Naive thymus-derived CD4-positive, alpha-beta T cell (primary cell): ENCODE measurements at regions not wholly inside any gene's neighbourhood (a gene's known extent, or its start where the extent isn't known, plus 50 kb on each side); places are given as distances from the start of the nearest gene placed in this dataset.

ENCODE experiments used
- ATAC-seq: fragments of 150-1000 bp; cut with Tn5 transposase; 2 replicates; pipeline ENCODE4 v1.10.0; 2021; ENCODE audit warnings: mild to moderate bottlenecking, moderate library complexity
- CTCF ChIA-PET: fragments of 350-600 bp; sonication (Branson Sonifier 250); formaldehyde crosslinking; loops from one replicate; lab custom pipeline; 2021; ENCODE audit warnings: antibody characterized with exemption; lab: Charles Lee
- POLR2A ChIA-PET: fragments of 350-600 bp; sonication (Branson Sonifier 250); formaldehyde crosslinking; loops from one replicate; lab custom pipeline; 2021; ENCODE audit warnings: antibody characterized with exemption, inconsistent platforms; lab: Charles Lee
- DNase-seq, 9 donors: peaks; one replicate each; pipeline versions ENCODE4 v3.0.0 to v3.0.0-alpha.2; 2020 to 2022; ENCODE audit warnings: mixed read lengths in 1 of 9
- H3K27ac ChIP-seq: one replicate; pipeline ENCODE4 v1.7.0; 2013; ENCODE audit warnings: mild to moderate bottlenecking, low read depth, low read length, moderate library complexity
- H3K27me3 ChIP-seq, 2 donors: one replicate each; pipeline ENCODE4 v1.7.0; 2013; ENCODE audit warnings: low read length in 2 of 2, mild to moderate bottlenecking in 2 of 2, moderate library complexity in 2 of 2; ENCODE audit not compliant: control insufficient read depth in 2 of 2, insufficient read depth in 2 of 2
- H3K36me3 ChIP-seq, 3 experiments: 1 replicate in 2 of 3; 2 replicates in 1 of 3; pipeline ENCODE4 v1.7.0; 2013; ENCODE audit warnings: low read length in 3 of 3, mild to moderate bottlenecking in 3 of 3, moderate library complexity in 1 of 3; ENCODE audit not compliant: insufficient read depth in 3 of 3, control insufficient read depth in 2 of 3
- H3K4me1 ChIP-seq, 2 donors: one replicate each; pipeline ENCODE4 v1.7.0; 2013; ENCODE audit warnings: low read length in 2 of 2, mild to moderate bottlenecking in 2 of 2, moderate library complexity in 1 of 2; ENCODE audit not compliant: control insufficient read depth in 2 of 2, insufficient read depth in 2 of 2
- H3K4me3 ChIP-seq: 2 replicates; pipeline ENCODE4 v1.7.0; 2013; ENCODE audit warnings: mild to moderate bottlenecking, low read length
- H3K9me3 ChIP-seq, 3 experiments: 1 replicate in 2 of 3; 2 replicates in 1 of 3; pipeline ENCODE4 v1.7.0; 2013; ENCODE audit warnings: low read length in 3 of 3; ENCODE audit not compliant: control insufficient read depth in 2 of 3
- H3K27ac Mint-ChIP-seq, 9 donors: one replicate each; pipeline ENCODE4 v1.8.0; 2020 to 2022; ENCODE audit warnings: mixed read lengths in 9 of 9, mild to moderate bottlenecking in 8 of 9, moderate library complexity in 5 of 9, inconsistent platforms in 2 of 9
- H3K27me3 Mint-ChIP-seq, 5 donors: one replicate each; pipeline ENCODE4 v1.8.0; 2021 to 2022; ENCODE audit warnings: mixed read lengths in 5 of 5, mild to moderate bottlenecking in 1 of 5
- H3K36me3 Mint-ChIP-seq, 5 donors: one replicate each; pipeline ENCODE4 v1.8.0; 2020 to 2022; ENCODE audit warnings: mixed read lengths in 5 of 5, mild to moderate bottlenecking in 3 of 5, inconsistent platforms in 1 of 5
- H3K4me1 Mint-ChIP-seq, 7 donors: one replicate each; pipeline ENCODE4 v1.8.0; 2020 to 2022; ENCODE audit warnings: mixed read lengths in 7 of 7, mild to moderate bottlenecking in 3 of 7, inconsistent platforms in 1 of 7
- H3K4me3 Mint-ChIP-seq, 10 donors: one replicate each; pipeline ENCODE4 v1.8.0; 2020 to 2022; ENCODE audit warnings: mild to moderate bottlenecking in 10 of 10, mixed read lengths in 10 of 10, moderate library complexity in 6 of 10, inconsistent platforms in 2 of 10
- H3K9me3 Mint-ChIP-seq, 11 donors: one replicate each; pipeline ENCODE4 v1.8.0; 2020 to 2022; ENCODE audit warnings: mixed read lengths in 11 of 11, mild to moderate bottlenecking in 4 of 11, inconsistent platforms in 1 of 11, moderate library complexity in 1 of 11
- intact Hi-C, 2 donors: fragments of 100-400 bp; cut with micrococcal nuclease; formaldehyde crosslinking; loops; one replicate each; pipeline ENCODE4 v1.15.1; 2023

DNA sequence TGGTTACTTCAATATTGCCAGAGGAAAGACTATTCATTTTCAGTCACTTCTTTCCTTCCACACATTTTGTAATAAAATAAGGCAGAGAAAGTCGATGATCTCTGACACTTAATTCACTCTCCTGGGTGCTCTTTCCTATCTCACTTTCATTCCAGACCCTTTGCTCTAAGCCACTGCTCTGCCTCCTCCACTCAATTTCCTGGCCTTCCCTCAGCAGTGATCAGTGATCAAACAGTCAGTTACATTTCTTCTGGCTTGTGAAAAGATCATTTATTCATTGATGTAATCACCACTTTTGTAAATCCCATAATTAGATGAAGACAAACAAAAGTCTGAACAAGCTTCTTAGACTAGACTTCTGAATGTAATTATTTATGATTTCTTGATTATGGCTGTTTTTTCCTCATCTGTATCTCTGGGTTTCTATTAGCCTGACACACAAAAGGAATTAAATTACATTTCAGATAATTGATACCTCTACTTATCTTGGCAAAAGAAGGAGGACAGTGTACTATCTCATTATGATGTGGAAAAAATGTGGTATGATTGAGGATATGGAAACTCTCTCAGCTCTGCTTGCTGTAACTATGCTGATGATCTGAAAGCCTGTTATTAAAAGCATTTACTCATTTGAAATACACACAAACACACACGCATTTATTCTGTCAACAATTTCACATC lies 1102.3 kb downstream of the GRM8 start:
- no peak for DNase-seq
- H3K9me3 ChIP-seq: no peaks in the 10 kb centered on the region
- no peaks in the 10 kb centered on the region for H3K27me3 Mint-ChIP-seq
- H3K4me1 Mint-ChIP-seq: no peaks in the 10 kb centered on the region
- intact Hi-C loops: no loop called here
- no peaks in the 10 kb centered on the region for H3K36me3 Mint-ChIP-seq
- no peaks in the 10 kb centered on the region for H3K27me3 ChIP-seq
- ChIA-PET POLR2A (no interaction called here), CTCF (no interaction called here)
- H3K4me3 ChIP-seq: no peak overlapping the region
- no peak overlapping the region for H3K27ac ChIP-seq
- H3K4me3 Mint-ChIP-seq: no peak overlapping the region
- no peak overlapping the region for H3K27ac Mint-ChIP-seq
- no peaks in the 10 kb centered on the region for H3K36me3 ChIP-seq
- no peak for ATAC-seq
- H3K4me1 ChIP-seq: no peaks in the 10 kb centered on the region
- H3K9me3 Mint-ChIP-seq: peaks cover 0 to 11% (median 1%) of the 10 kb centered on the region in 11 donors

DNA sequence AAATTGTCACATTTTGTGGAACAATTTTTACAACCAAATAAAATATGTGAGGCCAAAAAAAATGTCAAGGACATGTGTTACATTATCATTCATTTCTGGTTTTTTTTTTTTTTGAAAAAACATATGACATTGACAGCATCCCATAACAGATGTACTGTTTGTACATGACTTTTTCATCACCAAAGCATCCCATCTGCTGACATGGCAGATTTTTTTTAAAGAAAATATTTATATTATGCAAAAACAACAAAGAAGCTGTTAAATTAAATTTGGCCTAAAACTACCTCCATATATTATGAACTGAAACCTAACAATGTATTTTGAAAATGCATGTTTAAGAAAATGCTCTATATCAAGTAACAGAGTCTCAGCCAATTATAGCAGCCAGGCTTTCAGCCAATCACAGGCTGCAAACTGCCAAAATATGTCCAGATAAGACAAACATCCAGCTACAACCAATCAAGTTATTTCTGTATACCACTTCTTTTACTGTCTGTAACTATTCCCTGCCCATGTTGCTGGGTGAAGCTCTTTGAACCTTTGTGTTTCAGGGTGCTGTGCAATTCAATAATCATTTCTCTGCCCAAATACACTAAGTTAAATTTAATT lies 1111.8 kb downstream of the GRM8 start:
- no peak overlapping the region for H3K27ac Mint-ChIP-seq

DNA sequence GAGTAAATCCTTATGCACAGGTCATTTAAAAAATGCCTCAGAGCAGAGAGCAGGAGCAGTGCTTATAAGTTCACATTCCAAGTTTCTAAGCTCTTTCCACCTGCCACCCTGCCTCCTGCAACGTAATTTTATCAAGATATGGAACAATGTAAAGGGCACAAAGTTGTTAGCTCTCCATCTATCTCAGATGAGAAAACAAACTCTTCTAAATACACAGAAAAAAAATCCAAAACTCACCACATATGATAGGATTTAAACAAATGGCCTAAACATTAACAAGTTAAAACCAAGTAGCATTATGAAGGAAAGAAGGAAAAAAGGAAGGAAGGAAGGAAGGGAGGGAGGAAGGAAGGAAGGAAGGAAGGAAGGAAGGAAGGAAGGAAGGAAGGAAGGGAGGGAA lies 1132.8 kb downstream of the GRM8 start:
- Histone ChIP-seq H3K36me3 (no peaks in the 10 kb centered on the region), H3K27me3 (no peaks in the 10 kb centered on the region), H3K4me3 (no peak overlapping the region), H3K4me1 (no peaks in the 10 kb centered on the region), H3K9me3 (no peaks in the 10 kb centered on the region), H3K27ac (no peak overlapping the region)
- Mint-ChIP-seq H3K27ac (no peak overlapping the region), H3K4me3 (no peak overlapping the region), H3K4me1 (no peaks in the 10 kb centered on the region), H3K36me3 (no peaks in the 10 kb centered on the region), H3K9me3 (peaks cover 1 to 28% (median 15%) of the 10 kb centered on the region in 11 donors), H3K27me3 (no peaks in the 10 kb centered on the region)
- intact Hi-C loops: no loop called here
- ATAC-seq: no peak
- POLR2A ChIA-PET: no interaction called here
- CTCF ChIA-PET: no interaction called here
- DNase-seq: no peak

More for the DNA sequence above, 1111.8 kb downstream of the GRM8 start:
- no peak overlapping the region for H3K27ac ChIP-seq
- POLR2A ChIA-PET: no interaction called here
- H3K36me3 ChIP-seq: no peaks in the 10 kb centered on the region
- H3K36me3 Mint-ChIP-seq: no peaks in the 10 kb centered on the region
- ATAC-seq: no peak
- no peak overlapping the region for H3K4me3 ChIP-seq
- H3K4me3 Mint-ChIP-seq: no peak overlapping the region
- H3K9me3 ChIP-seq: no peaks in the 10 kb centered on the region
- no peaks in the 10 kb centered on the region for H3K27me3 Mint-ChIP-seq
- H3K9me3 Mint-ChIP-seq: peaks cover 0 to 7% (median 0%) of the 10 kb centered on the region in 11 donors
- no peaks in the 10 kb centered on the region for H3K27me3 ChIP-seq
- DNase-seq: no peak
- no peaks in the 10 kb centered on the region for H3K4me1 Mint-ChIP-seq
- intact Hi-C loops: no loop called here
- CTCF ChIA-PET: no interaction called here
- H3K4me1 ChIP-seq: no peaks in the 10 kb centered on the region

DNA sequence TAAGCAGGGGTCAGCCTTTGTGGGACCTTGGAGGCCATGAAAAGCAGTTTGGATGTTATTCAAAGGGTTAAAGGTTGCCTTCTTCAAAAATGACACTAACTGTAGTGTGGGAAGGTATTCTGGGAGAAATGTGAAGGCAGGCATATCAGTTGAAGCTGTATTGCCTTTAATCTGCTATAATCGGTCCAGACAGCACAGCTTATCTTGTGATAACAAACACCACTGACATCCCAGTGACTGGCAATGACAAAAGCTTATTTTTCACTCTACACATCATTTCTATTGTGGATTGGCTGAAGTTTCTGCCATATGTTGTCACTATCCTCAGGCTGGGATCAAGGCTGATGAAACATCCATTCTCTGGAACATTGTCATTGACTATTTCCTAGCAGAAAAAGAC lies 1149.2 kb downstream of the GRM8 start:
- Mint-ChIP-seq H3K4me1 (peaks cover 0 to under 1% (median 0%) of the 10 kb centered on the region in 7 donors), H3K4me3 (no peak overlapping the region), H3K27me3 (no peaks in the 10 kb centered on the region), H3K36me3 (no peaks in the 10 kb centered on the region), H3K27ac (no peak overlapping the region), H3K9me3 (peaks cover 0 to 32% (median 5%) of the 10 kb centered on the region in 11 donors)
- intact Hi-C loops: no loop called here
- peaks cover 0 to 6% (median 0%) of the 10 kb centered on the region in 3 experiments for H3K9me3 ChIP-seq
- ChIA-PET POLR2A (no interaction called here), CTCF (no interaction called here)
- no peak overlapping the region for H3K4me3 ChIP-seq
- no peaks in the 10 kb centered on the region for H3K36me3 ChIP-seq
- H3K4me1 ChIP-seq: no peaks in the 10 kb centered on the region
- ATAC-seq: no peak
- H3K27me3 ChIP-seq: no peaks in the 10 kb centered on the region
- no peak overlapping the region for H3K27ac ChIP-seq
- no peak for DNase-seq

DNA sequence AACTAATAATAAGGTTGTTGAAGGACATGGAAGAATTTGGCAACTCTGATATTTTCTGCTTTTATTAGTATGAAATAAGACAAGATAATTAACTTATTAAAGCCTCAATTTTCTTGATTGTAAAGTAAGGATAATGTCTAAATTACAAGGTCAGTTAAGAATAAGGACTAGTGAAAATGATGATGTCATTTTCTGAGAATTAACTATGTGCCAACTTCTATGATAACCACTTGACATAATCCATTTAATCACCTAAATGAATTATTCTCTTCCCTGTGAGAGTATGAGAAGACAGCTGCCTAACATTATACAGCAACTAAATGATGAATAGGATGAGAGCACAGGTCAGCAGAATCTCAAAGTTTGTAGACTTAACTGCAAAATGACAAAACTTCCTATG lies 1153.4 kb upstream of the POT1 start:
- Mint-ChIP-seq H3K9me3 (peaks cover 0 to 19% (median 6%) of the 10 kb centered on the region in 11 donors), H3K4me1 (no peaks in the 10 kb centered on the region), H3K4me3 (no peak overlapping the region), H3K27me3 (no peaks in the 10 kb centered on the region), H3K36me3 (no peaks in the 10 kb centered on the region), H3K27ac (no peak overlapping the region)
- Histone ChIP-seq H3K36me3 (no peaks in the 10 kb centered on the region), H3K27me3 (no peaks in the 10 kb centered on the region), H3K27ac (no peak overlapping the region), H3K4me1 (no peaks in the 10 kb centered on the region), H3K9me3 (no peaks in the 10 kb centered on the region), H3K4me3 (no peak overlapping the region)
- ATAC-seq (no peak), DNase-seq (no peak)
- CTCF ChIA-PET: no interaction called here
- POLR2A ChIA-PET: no interaction called here
- intact Hi-C loops: no loop called here

DNA sequence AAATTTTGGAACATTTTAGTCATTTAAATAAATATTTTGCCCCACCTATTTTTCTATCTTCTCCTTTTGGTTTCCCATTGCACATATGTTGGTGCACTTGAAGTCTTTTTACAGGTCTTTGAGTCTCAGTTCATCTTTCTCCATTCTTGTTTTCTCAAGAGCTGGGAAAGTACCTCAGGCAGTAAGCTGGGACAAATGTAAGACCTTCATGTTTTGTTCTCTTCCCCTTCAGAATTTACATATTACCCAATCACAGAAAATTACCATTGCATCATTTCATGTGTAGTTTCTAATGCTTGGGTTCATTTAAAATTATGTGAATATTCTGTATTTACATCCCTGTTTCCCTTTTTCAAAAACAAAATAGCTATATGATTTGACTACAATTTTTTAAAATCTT lies 1150.0 kb upstream of the POT1 start:
- H3K4me1 Mint-ChIP-seq: no peaks in the 10 kb centered on the region
- no peaks in the 10 kb centered on the region for H3K36me3 Mint-ChIP-seq
- no peak overlapping the region for H3K4me3 Mint-ChIP-seq
- ATAC-seq (no peak), DNase-seq (no peak)
- POLR2A ChIA-PET: no interaction called here
- no peaks in the 10 kb centered on the region for H3K9me3 ChIP-seq
- H3K27me3 ChIP-seq: no peaks in the 10 kb centered on the region
- H3K27me3 Mint-ChIP-seq: no peaks in the 10 kb centered on the region
- intact Hi-C loops: no loop called here
- H3K36me3 ChIP-seq: no peaks in the 10 kb centered on the region
- no peak overlapping the region for H3K4me3 ChIP-seq
- H3K27ac Mint-ChIP-seq: no peak overlapping the region
- H3K9me3 Mint-ChIP-seq: peaks cover 0 to 11% (median 4%) of the 10 kb centered on the region in 11 donors
- no peak overlapping the region for H3K27ac ChIP-seq
- no peaks in the 10 kb centered on the region for H3K4me1 ChIP-seq
- CTCF ChIA-PET: no interaction called here

DNA sequence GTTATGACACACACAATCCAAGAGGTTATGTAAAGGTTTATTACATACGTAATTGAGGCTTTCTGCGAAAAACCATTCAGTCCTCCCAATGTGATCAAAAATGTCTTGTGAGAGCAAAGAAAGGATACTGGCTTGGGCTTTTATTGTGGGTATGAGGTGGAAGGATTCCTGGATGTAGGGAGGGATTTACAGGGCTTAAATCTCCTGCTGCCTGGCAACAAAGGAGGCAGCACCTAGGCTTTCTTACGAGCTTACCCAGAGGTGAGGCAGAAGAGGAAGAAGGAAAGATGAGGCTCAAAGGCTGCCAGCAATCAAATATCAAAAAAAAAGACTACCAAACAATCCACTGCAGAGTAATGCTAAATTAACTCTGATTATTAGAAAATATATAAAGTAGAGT lies 1149.5 kb upstream of the POT1 start:
- H3K27ac ChIP-seq: no peak overlapping the region
- no peak overlapping the region for H3K27ac Mint-ChIP-seq
- no peaks in the 10 kb centered on the region for H3K4me1 ChIP-seq
- DNase-seq: no peak
- no peak overlapping the region for H3K4me3 ChIP-seq
- no peak overlapping the region for H3K4me3 Mint-ChIP-seq
- CTCF ChIA-PET: no interaction called here
- no peaks in the 10 kb centered on the region for H3K9me3 ChIP-seq
- no peaks in the 10 kb centered on the region for H3K36me3 ChIP-seq
- H3K4me1 Mint-ChIP-seq: no peaks in the 10 kb centered on the region
- H3K9me3 Mint-ChIP-seq: peaks cover 0 to 11% (median 3%) of the 10 kb centered on the region in 11 donors
- no peak for ATAC-seq
- H3K27me3 ChIP-seq: no peaks in the 10 kb centered on the region
- H3K36me3 Mint-ChIP-seq: no peaks in the 10 kb centered on the region
- H3K27me3 Mint-ChIP-seq: no peaks in the 10 kb centered on the region
- intact Hi-C loops: no loop called here
- POLR2A ChIA-PET: no interaction called here
